ENCODE measurements at regions not wholly inside any gene's neighbourhood (a gene's known extent, or its start where the extent isn't known, plus 50 kb on each side); places are given as distances from the start of the nearest gene placed in this dataset.

DNA sequence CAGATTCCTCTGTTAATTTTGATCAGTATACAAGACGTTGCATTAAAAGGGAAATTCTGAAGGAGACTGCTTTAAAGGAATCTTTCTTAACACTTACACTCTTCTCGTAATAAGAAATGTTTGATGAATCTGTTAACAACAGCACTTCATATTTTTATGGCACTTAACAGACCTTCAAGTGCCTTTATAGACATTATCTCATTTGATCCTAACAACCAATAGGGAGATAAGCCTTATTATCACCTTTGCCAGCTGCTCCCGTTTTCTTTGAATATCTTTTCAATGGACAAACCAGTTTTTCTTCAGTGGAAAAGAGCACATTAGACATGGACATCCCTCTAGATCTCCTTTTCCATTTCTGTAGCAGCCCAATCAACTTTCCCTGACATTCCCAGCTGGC lies 653.0 kb upstream of the FAM98A start:
- no peak for TF ChIP-seq EZH2 (IDR thresholded peaks at IDR 0.05; ENCODE audit: low read length, unreplicated experiment)
- TF ChIP-seq CTCF (conservative IDR thresholded peaks at IDR 0.05; ENCODE audit: low read depth, low read length), result no peak
